ENCODE measurements at regions not wholly inside any gene's neighbourhood (a gene's known extent, or its start where the extent isn't known, plus 50 kb on each side); places are given as distances from the start of the nearest gene placed in this dataset.
A peak's percentile ranks its signal among the peaks of the same experiment; 100 is the strongest.

GRCh38 chr5:86526811-86527348 lies 90.9 kb upstream of the COX7C start:
- Histone ChIP-seq H3K4me3 (no peak overlapping the region), H3K36me3 (ENCODE audit: control insufficient read depth, insufficient read depth, low read length) (no peaks in the 10 kb centered on the region), H3K9me3 (replicated peaks; ENCODE audit: control insufficient read depth, insufficient read depth, low read depth, low read length) (no peaks in the 10 kb centered on the region), H3K4me2 (ENCODE audit: insufficient read depth, low read length) (peak overlapping the region; percentile 30; the same call in 1 of the 2 replicates), H2AFZ (ENCODE audit: low read depth, low read length) (no peak overlapping the region), H3K9me1 (ENCODE audit: control insufficient read depth, insufficient read depth, low read length) (no peaks in the 10 kb centered on the region), H3K79me2 (ENCODE audit: control insufficient read depth, insufficient read depth, low read length) (no peaks in the 10 kb centered on the region), H3K27me3 (ENCODE audit: control insufficient read depth in 2 of 2, insufficient read depth in 2 of 2, low read length in 2 of 2) (no peaks in the 10 kb centered on the region), H3K9ac (ENCODE audit: insufficient read depth in 1 of 2, low read depth in 2 of 2, low read length in 2 of 2) (no peak overlapping the region), H3K27ac (ENCODE audit: extremely low read depth, low read depth, low read length) (peak overlapping the region; percentile 48; the same call in 2 of the 3 replicates), H3K4me1 (replicated peaks in 1 of 2; ENCODE audit: control insufficient read depth in 2 of 2, insufficient read depth in 2 of 2, low read length in 2 of 2) (peaks cover 7 to 27% of the 10 kb centered on the region in 2 experiments; a peak in 3 of 5 replicates), H4K20me1 (replicated peaks; ENCODE audit: control insufficient read depth, insufficient read depth, low read length) (no peaks in the 10 kb centered on the region)
- POLR2A ChIA-PET: interaction anchor here (0.6 to 1.9 kb wide), 5 partner anchors 16 to 142 kb away, joined by 3 to 11 read pairs (median 3); no protein-coding TSS in a partner anchor
- CTCF ChIA-PET (ENCODE audit: low intra/inter-chr PET ratio): no interaction called here
- DNase-seq (ENCODE audit: extremely low read depth in 1 of 4, low spot score in 3 of 4) (peak; percentile 44 to 94 (median 64)), FAIRE-seq (peak; percentile 97), ATAC-seq (peak; percentile 100)
- BruUV-seq (replicated peaks): no TSS peak
- intact Hi-C loops (cut with micrococcal nuclease) (loop anchor here (1.0 to 2.0 kb wide), 2 partner anchors 44 to 90 kb away; partner anchors contain the start of gene COX7C), in situ Hi-C loops (cut with MboI) (no loop called here)
- WGBS (ENCODE audit: insufficient coverage, low coverage, missing lambda C conversion rate): 0% methylated on average over 3 of the region's 3 CpGs
- TF ChIP-seq CREM (IDR thresholded peaks at IDR 0.05; ENCODE audit: low read depth) (peak; percentile 70), KLF6 (CRISPR knock-in tag; IDR thresholded peaks at IDR 0.05; ENCODE audit: borderline replicate concordance) (peak; percentile 95; the same call in 1 of the 2 replicates), NFATC3 (IDR thresholded peaks at IDR 0.05) (peak; percentile 65; the same call in 1 of the 2 replicates), ZNF431 (CRISPR knock-in tag; IDR thresholded peaks at IDR 0.05) (no peak), XRCC3 (IDR thresholded peaks at IDR 0.05) (no peak), CBFB (CRISPR knock-in tag; IDR thresholded peaks at IDR 0.05) (peak; percentile 98), KAT2B (IDR thresholded peaks at IDR 0.05; ENCODE audit: low read depth, low read length) (no peak), RBM15 (IDR thresholded peaks at IDR 0.05; ENCODE audit: insufficient read depth, low read length) (no peak), ZBTB26 (CRISPR knock-in tag; IDR thresholded peaks at IDR 0.05) (no peak), ZC3H4 (CRISPR knock-in tag; IDR thresholded peaks at IDR 0.05; ENCODE audit: borderline replicate concordance) (no peak), CUX1 (CRISPR knock-in tag; IDR thresholded peaks at IDR 0.05) (peak; percentile 89; the same call in 1 of the 2 replicates), FOXM1 (IDR thresholded peaks at IDR 0.05; ENCODE audit: low read depth) (peak; percentile 99), FOXM1 (CRISPR knock-in tag; IDR thresholded peaks at IDR 0.05; ENCODE audit: low read depth) (no peak), POLR2AphosphoS5 (IDR thresholded peaks at IDR 0.05; ENCODE audit: control insufficient read depth, insufficient read depth, low read depth, low read length) (peak; percentile 99), NCOR1 (IDR thresholded peaks at IDR 0.05) (peak; percentile 99), C11orf30 (IDR thresholded peaks at IDR 0.05; ENCODE audit: low read depth) (peak; percentile 91), ZNF699 (CRISPR knock-in tag; IDR thresholded peaks at IDR 0.05; ENCODE audit: insufficient replicate concordance) (no peak), ZNF41 (CRISPR knock-in tag; conservative IDR thresholded peaks at IDR 0.05) (peak; percentile 84)
